ENCODE measurements at regions not wholly inside any gene's neighbourhood (a gene's known extent, or its start where the extent isn't known, plus 50 kb on each side); places are given as distances from the start of the nearest gene placed in this dataset.
"Not testable (repeated sequence)": the region's sequence is repeated elsewhere in the genome, so short reads cannot be mapped to it uniquely, and the experiment has no call there.

GRCh38 chr12:125549836-125550235 is 484.6 kb downstream of the AACS start:
- DNase-seq (ENCODE audit: low spot score) = no peak

GRCh38 chr12:125552295-125552694 is 487.1 kb downstream of the AACS start:
- DNase-seq (ENCODE audit: low spot score) = no peak

- DNase-seq (ENCODE audit: low spot score) = not testable (repeated sequence)
Observed at GRCh38 chr12:125561008-125561407, 495.8 kb downstream of the AACS start.

GRCh38 chr12:125564753-125565152 is 499.5 kb downstream of the AACS start:
- DNase-seq (ENCODE audit: low spot score) = no peak

GRCh38 chr12:125567581-125567980 is 502.3 kb downstream of the AACS start:
- DNase-seq (ENCODE audit: low spot score) = no peak

GRCh38 chr12:125568306-125568705 is 503.1 kb downstream of the AACS start:
- no peak for DNase-seq (ENCODE audit: low spot score)

- no peak for DNase-seq (ENCODE audit: low spot score)
Observed at GRCh38 chr12:125573271-125573670, 508.0 kb downstream of the AACS start.

GRCh38 chr12:125577334-125577733 is 512.1 kb downstream of the AACS start:
- no peak for DNase-seq (ENCODE audit: low spot score)

- DNase-seq (ENCODE audit: low spot score) = no peak
Observed at GRCh38 chr12:125579916-125580315, 514.7 kb downstream of the AACS start.

- no peak for DNase-seq (ENCODE audit: low spot score)
Observed at GRCh38 chr12:125583071-125583470, 517.8 kb downstream of the AACS start.

- no peak for DNase-seq (ENCODE audit: low spot score)
Observed at GRCh38 chr12:125586441-125586840, 521.2 kb downstream of the AACS start.

- DNase-seq (ENCODE audit: low spot score) = no peak
Observed at GRCh38 chr12:125593269-125593668, 528.0 kb downstream of the AACS start.

- no peak for DNase-seq (ENCODE audit: low spot score)
Observed at GRCh38 chr12:125604976-125605375, 539.7 kb downstream of the AACS start.

- DNase-seq (ENCODE audit: low spot score) = no peak
Observed at GRCh38 chr12:125606312-125606711, 541.1 kb downstream of the AACS start.

- no peak for DNase-seq (ENCODE audit: low spot score)
Observed at GRCh38 chr12:125610292-125610691, 545.1 kb downstream of the AACS start.

- no peak for DNase-seq (ENCODE audit: low spot score)
Observed at GRCh38 chr12:125610971-125611370, 545.7 kb downstream of the AACS start.

GRCh38 chr12:125614058-125614457 is 548.8 kb downstream of the AACS start:
- no peak for DNase-seq (ENCODE audit: low spot score)

GRCh38 chr12:125619723-125620122 is 554.5 kb downstream of the AACS start:
- DNase-seq (ENCODE audit: low spot score) = no peak

GRCh38 chr12:125633686-125634085 is 568.5 kb downstream of the AACS start:
- no peak for DNase-seq (ENCODE audit: low spot score)

- no peak for DNase-seq (ENCODE audit: low spot score)
Observed at GRCh38 chr12:125634813-125635212, 569.6 kb downstream of the AACS start.

- no peak for DNase-seq (ENCODE audit: low spot score)
Observed at GRCh38 chr12:125639826-125640225, 574.6 kb downstream of the AACS start.

GRCh38 chr12:125643055-125643454 is 577.8 kb downstream of the AACS start:
- no peak for DNase-seq (ENCODE audit: low spot score)

GRCh38 chr12:125645724-125646123 is 580.5 kb downstream of the AACS start:
- DNase-seq (ENCODE audit: low spot score) = no peak

GRCh38 chr12:125650587-125650986 is 585.4 kb downstream of the AACS start:
- DNase-seq (ENCODE audit: low spot score) = no peak
